ENCODE measurements at regions not wholly inside any gene's neighbourhood (a gene's known extent, or its start where the extent isn't known, plus 50 kb on each side); places are given as distances from the start of the nearest gene placed in this dataset.

DNA sequence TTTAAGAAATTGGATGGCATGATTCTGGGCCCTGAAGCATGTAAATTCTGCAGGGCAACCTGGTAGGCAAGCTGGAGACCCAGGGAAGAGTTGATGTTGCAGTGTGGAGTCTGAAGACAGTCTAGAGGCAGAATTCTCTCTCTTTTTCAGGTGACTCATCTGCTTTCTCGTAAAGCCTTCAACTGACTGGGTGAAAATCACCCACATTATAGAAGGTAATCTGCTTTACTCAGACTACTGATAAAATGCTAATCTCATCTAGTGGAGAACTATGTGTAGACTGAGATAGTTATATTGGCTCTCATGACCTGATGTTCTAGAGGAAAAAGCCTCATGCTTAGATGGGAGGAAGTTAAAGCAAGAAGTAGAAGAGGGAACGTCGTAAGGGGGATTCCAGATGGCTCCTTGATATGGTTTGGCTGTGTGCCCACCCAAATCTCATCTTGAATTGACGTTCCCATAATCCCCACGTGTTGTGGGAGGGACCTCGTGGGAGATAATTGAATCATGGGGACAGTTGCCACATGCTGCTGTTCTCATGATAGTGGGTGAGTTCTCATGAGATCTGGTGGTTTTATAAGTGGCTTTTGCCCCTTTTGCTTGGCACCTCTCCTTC, 723.8 kb downstream of the BCL11B start:
- DNase-seq, result peak in 1 of 6 experiments; percentile 1

- DNase-seq, result no peak
Measured at GRCh38 chr14:98551028-98551427, 721.0 kb downstream of the BCL11B start.

DNA sequence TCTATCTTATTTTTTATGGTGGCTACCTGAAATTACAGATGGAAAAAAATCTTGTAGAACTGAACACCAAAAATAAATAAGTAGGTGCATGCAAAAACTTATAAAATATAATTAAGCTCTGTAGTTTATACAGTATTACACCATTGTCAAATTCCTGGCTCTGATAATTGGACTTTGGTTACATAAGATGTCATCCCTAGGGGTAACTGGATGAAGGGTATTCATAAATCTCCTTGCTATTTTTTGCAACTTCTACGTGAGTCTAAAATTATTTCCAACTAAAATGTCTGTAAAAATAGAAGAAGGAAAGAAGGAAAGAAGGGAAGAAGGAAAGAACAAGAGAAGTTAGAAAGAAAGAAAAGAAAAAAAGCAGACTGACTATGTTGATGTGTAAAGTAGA, 716.6 kb downstream of the BCL11B start:
- DNase-seq, result no peak

DNA sequence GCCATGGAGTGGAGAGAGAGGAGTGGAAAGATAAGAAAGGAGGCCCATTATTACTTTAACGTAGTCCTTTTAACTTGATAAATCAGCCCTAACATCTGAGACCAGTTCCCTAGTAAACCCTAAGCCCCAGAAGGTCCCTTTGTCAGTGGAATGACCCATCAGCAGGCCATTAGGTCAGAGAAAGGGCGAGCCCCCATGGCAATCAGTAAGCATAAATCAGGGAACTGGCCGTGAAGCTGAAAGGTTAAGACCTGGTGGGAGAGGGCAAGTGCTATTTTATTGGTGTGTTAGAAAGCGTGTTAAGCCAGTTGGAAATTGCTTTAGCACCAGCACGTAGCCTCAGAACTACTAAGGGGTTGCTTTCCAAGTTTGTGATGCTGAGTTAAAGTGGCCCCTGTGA, 708.0 kb downstream of the BCL11B start:
- no peak for DNase-seq

GRCh38 chr14:98564541-98564940, 707.5 kb downstream of the BCL11B start:
- no peak for DNase-seq

- DNase-seq, result no peak
Measured at GRCh38 chr14:98571104-98571503, 700.9 kb downstream of the BCL11B start.

DNA sequence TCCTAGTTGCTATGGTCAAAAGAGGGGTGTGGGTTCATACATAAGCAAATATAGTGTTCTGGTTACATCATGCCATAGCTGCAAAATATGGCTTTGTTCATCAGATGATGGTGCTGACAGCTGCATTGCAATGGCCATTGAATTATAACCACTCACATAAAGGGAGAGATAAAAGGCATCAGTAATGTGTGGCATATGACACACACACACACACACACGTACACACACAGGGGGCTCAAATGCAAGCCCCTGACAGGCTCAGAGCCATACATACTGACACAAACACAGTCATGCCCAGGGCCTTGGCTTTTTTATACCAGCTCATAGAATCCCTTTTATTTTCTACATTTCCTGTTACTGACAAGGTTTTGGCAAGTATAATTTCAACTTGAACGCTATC, 698.9 kb downstream of the BCL11B start:
- DNase-seq, result no peak

GRCh38 chr14:98576463-98576862, 695.5 kb downstream of the BCL11B start:
- no peak for DNase-seq

- DNase-seq, result no peak
Measured at GRCh38 chr14:98578204-98578603, 693.8 kb downstream of the BCL11B start.

DNA sequence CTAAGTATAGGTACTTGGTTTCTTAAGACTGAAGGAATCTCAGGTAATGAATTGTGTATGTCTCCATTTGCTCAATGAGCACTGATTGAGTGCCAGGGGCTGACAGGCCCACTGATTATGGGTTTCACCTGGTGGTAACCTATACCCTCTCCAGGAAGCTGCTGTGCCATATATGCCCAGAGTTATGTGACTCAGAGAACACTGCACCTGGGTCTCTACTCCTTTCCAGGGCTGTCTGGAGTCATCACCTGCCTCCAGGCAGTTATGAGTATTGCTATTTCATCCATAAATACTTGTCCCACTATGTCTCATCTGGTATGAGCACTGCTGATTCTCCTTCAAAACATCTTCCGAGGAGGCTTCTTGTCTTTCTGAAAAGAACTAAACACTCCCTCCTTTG, 692.9 kb downstream of the BCL11B start:
- DNase-seq, result no peak

DNA sequence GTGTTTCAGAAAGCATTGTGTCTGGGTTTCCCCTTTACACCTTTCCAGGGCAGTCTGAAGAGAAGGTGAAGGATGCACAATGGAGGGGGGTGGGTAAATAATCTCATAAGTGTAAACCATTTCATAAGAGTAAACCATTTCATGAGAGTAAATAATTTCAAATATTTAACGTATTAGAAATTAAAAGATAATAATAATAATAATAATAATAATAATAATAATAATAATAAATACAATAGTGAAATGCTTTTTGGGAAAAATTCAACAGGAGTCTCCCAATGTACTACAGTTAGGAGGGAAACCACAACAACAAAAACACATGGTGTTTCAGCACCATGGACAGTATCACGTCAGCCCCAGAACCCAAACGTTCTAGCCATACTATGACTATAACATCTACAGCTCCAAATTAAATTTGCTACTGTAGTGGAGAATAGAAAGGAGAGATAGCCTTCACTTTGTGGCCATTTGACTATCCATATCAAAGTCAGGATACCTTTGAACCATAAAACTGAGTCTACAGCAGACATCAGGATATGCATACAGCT, 691.8 kb downstream of the BCL11B start:
- DNase-seq, result peak in 2 of 6 experiments; percentile 7 to 16

DNA sequence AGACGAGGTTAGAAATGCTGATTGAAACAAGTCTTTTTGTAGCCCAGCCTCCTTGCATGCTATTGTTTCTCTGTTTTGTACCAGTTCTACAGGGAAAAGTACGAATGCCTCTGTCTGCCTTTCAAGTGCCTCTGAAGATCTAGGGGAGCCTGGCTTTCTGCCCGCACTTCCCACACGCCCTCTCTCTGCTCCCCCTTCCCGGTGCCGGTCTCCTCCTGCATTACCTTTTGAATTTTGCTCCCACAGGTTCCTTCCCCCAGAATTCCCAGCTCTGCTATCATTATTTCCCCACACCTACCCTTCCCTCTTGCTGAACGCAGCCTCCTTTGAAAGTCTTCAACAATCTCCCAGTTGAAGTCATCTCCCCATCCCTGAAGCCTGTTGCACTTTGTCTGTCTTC, 689.7 kb downstream of the BCL11B start:
- DNase-seq, result no peak

DNA sequence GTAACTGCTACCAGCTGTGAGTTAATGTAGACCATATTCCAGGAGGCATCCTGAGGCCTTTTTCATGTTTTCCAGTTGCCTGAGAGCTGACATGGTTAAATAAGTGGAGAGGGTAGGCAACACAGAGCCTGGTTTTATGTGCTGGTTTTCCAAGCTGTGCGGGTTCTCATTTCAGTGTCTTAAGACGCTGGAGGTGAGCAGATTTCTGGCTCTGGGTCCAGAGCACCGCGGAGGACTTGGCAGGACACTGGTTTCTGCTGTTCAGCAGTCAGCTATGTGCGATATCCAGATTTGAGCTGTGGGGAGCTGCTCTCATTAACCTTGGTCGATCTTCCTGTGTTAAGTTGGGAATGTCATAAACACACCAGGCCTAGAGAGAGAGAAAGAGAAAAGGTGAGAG, 680.8 kb downstream of the BCL11B start:
- no peak for DNase-seq

DNA sequence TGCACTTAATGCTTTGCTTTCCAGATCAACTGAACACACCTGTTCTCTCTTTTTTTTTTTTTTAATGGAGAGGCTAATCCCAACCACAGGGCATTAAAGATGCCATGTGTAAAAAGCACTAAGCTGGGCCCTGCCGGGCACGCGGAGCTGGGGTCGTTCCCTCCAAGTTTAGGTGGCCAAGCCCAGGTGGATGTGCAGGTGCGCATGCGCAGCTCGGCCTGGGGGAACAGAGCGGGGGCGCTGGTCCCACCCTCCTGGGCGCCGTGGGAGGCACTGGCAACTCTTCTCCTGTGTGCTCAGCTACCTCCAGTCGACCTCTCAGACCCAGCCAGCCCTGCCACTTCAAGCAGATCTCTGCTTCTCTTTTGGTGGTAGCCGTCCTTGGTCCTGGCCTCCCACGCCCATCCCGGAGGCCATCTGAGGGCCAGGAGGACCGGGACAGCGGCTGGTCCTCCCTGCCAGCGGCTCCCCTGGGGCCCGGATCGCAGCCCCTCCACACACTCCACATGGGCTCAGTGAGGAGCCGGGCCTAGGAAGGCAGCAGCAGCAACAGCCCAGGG, 679.3 kb downstream of the BCL11B start:
- DNase-seq, result no peak

GRCh38 chr14:98593361-98593761, 678.6 kb downstream of the BCL11B start:
- no peak for DNase-seq

DNA sequence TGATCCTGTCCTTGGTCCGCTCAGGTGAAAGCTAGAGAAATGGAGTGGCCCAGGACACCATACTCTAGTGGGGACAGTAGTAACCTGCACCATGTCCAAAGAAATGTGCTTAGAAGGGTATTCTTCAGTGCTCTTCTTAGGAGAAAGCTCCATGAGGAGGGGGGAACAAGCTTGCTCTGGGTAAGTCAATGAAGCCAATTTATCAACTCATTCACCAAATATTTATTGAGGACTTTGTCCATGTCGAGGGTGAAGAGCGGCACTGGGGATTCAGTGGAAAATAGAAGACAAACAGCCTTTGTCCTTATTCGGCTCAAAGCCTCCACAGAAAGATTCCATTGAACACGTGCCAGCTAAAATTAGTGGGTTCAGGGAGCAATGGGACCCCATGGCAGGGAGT, 677.8 kb downstream of the BCL11B start:
- no peak for DNase-seq

GRCh38 chr14:98598576-98598975, 673.4 kb downstream of the BCL11B start:
- no peak for DNase-seq

- no peak for DNase-seq
Measured at GRCh38 chr14:98599082-98599481, 672.9 kb downstream of the BCL11B start.

DNA sequence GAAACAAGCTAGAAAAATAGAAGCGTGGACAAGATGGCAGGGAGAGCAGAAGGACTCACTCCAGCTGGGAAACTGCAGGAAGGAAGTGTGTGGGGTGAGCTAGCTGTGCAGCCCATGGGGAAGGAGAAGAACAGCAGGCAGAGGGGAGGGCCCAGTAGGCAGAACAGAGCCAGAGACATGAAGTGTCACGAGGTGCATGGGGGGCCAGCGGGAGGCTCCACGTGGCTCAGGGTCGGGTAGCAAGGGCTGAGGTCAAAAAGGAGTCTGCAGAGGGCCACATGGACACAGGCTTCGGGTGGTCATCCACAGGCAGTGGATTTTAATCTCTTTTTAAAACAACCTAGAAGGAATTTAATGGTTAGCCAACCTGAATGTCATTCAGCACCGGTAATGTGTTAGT, 669.0 kb downstream of the BCL11B start:
- no peak for DNase-seq

DNA sequence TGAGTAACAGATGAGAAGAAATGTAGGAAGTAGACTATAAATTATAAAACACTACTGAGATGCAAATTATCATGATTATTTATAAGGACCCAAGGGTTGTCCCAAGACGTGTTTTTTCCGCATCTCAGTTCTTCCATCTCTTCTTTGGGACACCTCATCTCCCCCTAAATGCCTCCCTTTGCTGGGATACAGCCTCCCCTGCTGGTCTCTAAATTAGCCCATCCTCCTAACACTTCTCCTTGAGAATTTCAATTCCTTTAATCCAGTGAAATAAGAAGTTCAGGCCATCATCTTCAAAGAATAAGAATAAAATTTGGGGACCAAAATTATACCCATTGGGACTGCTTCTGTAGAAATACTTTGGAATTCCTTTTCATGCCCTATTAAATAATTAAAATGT, 667.0 kb downstream of the BCL11B start:
- DNase-seq, result no peak

DNA sequence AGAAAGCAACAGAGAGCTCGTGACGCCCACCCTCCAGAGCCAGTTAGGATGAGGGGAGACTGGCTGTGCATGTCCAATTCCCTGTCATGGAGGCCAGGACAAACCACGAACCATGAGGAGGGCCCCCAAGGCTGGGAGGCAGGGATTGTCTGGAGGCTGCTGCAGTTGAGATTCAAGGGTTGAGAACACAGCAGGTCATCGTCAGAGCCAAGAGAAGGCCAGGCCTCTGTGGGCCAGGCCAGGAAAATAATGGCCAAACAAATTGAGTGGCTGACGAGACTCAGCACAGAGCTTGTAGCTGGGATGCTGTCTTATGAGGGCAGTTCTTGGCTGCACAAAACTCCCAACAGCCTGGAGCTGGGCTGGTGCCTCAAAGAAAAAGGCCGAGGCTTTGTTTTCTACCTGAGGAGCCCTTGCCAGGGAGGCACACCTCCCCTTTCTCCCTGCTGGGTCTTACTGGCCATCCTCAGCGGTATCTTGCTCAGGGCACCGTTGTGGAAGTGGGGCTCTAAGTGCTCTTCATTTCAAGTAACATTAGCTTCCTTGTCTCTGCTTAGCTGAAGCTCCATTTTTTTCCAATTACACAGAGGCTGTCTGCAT, 665.9 kb downstream of the BCL11B start:
- DNase-seq, result no peak

DNA sequence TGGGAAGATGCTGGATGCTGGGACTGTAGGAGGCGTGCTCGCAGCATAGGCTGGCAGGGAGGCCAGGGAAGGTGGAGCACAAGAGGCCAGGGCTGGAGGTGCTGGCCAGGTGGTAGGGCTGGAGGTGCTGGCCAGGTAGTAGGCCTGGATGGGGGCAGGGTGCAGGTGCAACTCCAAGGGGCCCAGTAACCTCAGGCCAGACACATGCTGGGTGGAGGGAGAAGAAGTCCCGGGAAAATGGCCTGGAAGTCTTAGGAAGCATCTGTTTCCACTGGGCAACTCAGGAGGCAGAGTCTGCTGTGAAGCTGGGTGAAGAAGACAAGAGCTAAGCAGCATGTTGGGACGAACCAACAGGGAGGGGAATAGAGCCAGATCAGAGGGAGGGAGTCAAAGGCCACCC, 665.2 kb downstream of the BCL11B start:
- no peak for DNase-seq

DNA sequence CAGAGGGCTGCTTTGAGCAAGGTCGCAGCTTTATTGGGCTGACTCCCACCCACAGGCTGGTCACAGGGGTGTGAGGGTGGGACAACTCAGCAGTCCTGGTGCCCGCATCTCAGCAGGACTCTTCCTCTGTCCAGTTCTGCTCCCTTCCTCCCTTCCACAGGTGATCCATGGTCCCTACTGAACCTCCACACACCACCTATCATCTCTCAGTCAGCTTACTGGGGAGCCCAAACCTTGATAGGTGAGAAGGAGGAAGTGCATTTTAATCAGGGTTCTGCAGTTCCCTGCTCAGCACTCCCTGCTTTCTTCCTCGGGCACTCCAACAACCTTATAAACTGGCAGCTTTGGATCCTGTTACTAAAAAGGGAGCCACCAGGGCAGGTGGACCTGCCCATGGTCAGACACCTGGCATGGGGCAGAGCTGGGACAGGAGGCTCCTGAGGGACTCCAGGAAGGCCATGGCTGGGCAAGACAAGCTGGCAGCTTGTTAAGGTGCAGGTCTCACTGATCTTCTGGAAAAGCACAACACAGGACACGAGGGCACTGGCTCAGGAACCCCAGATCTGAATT, 664.6 kb downstream of the BCL11B start:
- no peak for DNase-seq
